ENCODE measurements at regions not wholly inside any gene's neighbourhood (a gene's known extent, or its start where the extent isn't known, plus 50 kb on each side); places are given as distances from the start of the nearest gene placed in this dataset.
"Not testable (repeated sequence)": the region's sequence is repeated elsewhere in the genome, so short reads cannot be mapped to it uniquely, and the experiment has no call there.

GRCh38 chr5:12100542-12100941, 196.3 kb upstream of the CTNND2 start:
- no peak for TF ChIP-seq GATA1 (IDR thresholded peaks at IDR 0.05; ENCODE audit: low read depth, low read length)

GRCh38 chr5:12099296-12099695, 195.1 kb upstream of the CTNND2 start:
- TF ChIP-seq GATA1 (IDR thresholded peaks at IDR 0.05; ENCODE audit: low read depth, low read length) (no peak), POLR2A (IDR thresholded peaks at IDR 0.05; ENCODE audit: low read length) (no peak)
- DNase-seq, result no peak

More at GRCh38 chr5:12100542-12100941, 196.3 kb upstream of the CTNND2 start:
- no peak for DNase-seq

GRCh38 chr5:12095808-12096281, 191.6 kb upstream of the CTNND2 start:
- DNase-seq, result no peak
- TF ChIP-seq GATA1 (IDR thresholded peaks at IDR 0.05; ENCODE audit: low read depth, low read length) (no peak), POLR2A (IDR thresholded peaks at IDR 0.05; ENCODE audit: low read length) (no peak)

GRCh38 chr5:12093586-12093985, 189.3 kb upstream of the CTNND2 start:
- TF ChIP-seq POLR2A (IDR thresholded peaks at IDR 0.05; ENCODE audit: low read length), result no peak
- no peak for TF ChIP-seq GATA1 (IDR thresholded peaks at IDR 0.05; ENCODE audit: low read depth, low read length)
- DNase-seq, result no peak

GRCh38 chr5:12080761-12081160, 176.5 kb upstream of the CTNND2 start:
- TF ChIP-seq POLR2A (IDR thresholded peaks at IDR 0.05; ENCODE audit: low read length), result no peak
- no peak for DNase-seq

- DNase-seq, result not testable (repeated sequence)
Observed at GRCh38 chr5:12078286-12078685, 174.0 kb upstream of the CTNND2 start.

GRCh38 chr5:12073426-12073825, 169.2 kb upstream of the CTNND2 start:
- TF ChIP-seq GATA1 (IDR thresholded peaks at IDR 0.05; ENCODE audit: low read depth, low read length) (no peak), POLR2A (IDR thresholded peaks at IDR 0.05; ENCODE audit: low read length) (no peak)

GRCh38 chr5:12072441-12072840, 168.2 kb upstream of the CTNND2 start:
- DNase-seq, result no peak
- no peak for TF ChIP-seq GATA1 (IDR thresholded peaks at IDR 0.05; ENCODE audit: low read depth, low read length)
- no peak for TF ChIP-seq POLR2A (IDR thresholded peaks at IDR 0.05; ENCODE audit: low read length)

More at GRCh38 chr5:12073426-12073825, 169.2 kb upstream of the CTNND2 start:
- no peak for DNase-seq

- TF ChIP-seq GATA1 (IDR thresholded peaks at IDR 0.05; ENCODE audit: low read depth, low read length) (no peak), POLR2A (IDR thresholded peaks at IDR 0.05; ENCODE audit: low read length) (no peak)
- DNase-seq, result no peak
Observed at GRCh38 chr5:12071455-12071854, 167.2 kb upstream of the CTNND2 start.

GRCh38 chr5:12023614-12024241, 119.5 kb upstream of the CTNND2 start:
- peak; percentile 13 to 45 for DNase-seq
- TF ChIP-seq GATA1 (IDR thresholded peaks at IDR 0.05; ENCODE audit: low read depth, low read length), result no peak
- no peak for TF ChIP-seq POLR2A (IDR thresholded peaks at IDR 0.05; ENCODE audit: low read length)

GRCh38 chr5:12022444-12022843, 118.2 kb upstream of the CTNND2 start:
- DNase-seq, result no peak
- no peak for TF ChIP-seq POLR2A (IDR thresholded peaks at IDR 0.05; ENCODE audit: low read length)
- TF ChIP-seq GATA1 (IDR thresholded peaks at IDR 0.05; ENCODE audit: low read depth, low read length), result no peak

GRCh38 chr5:12019306-12019705, 115.1 kb upstream of the CTNND2 start:
- TF ChIP-seq POLR2A (IDR thresholded peaks at IDR 0.05; ENCODE audit: low read length) (no peak), GATA1 (IDR thresholded peaks at IDR 0.05; ENCODE audit: low read depth, low read length) (no peak)
- DNase-seq, result no peak

GRCh38 chr5:12017007-12017406, 112.8 kb upstream of the CTNND2 start:
- no peak for TF ChIP-seq GATA1 (IDR thresholded peaks at IDR 0.05; ENCODE audit: low read depth, low read length)
- no peak for TF ChIP-seq POLR2A (IDR thresholded peaks at IDR 0.05; ENCODE audit: low read length)
- DNase-seq, result no peak

- no peak for TF ChIP-seq GATA1 (IDR thresholded peaks at IDR 0.05; ENCODE audit: low read depth, low read length)
- no peak for TF ChIP-seq POLR2A (IDR thresholded peaks at IDR 0.05; ENCODE audit: low read length)
- DNase-seq, result no peak
Observed at GRCh38 chr5:12016159-12016746, 112.0 kb upstream of the CTNND2 start.

- DNase-seq, result no peak
- no peak for TF ChIP-seq GATA1 (IDR thresholded peaks at IDR 0.05; ENCODE audit: low read depth, low read length)
Observed at GRCh38 chr5:12013351-12013750, 109.1 kb upstream of the CTNND2 start.
